ENCODE measurements at regions not wholly inside any gene's neighbourhood (a gene's known extent, or its start where the extent isn't known, plus 50 kb on each side); places are given as distances from the start of the nearest gene placed in this dataset.

- TF ChIP-seq CTCF (IDR thresholded peaks at IDR 0.05; ENCODE audit: poor library complexity) (no peak), EZH2 (IDR thresholded peaks at IDR 0.05; ENCODE audit: borderline replicate concordance) (no peak), EZH2phosphoT487 (IDR thresholded peaks at IDR 0.05; ENCODE audit: low read depth, severe bottlenecking, unreplicated experiment) (no peak)
Measured at GRCh38 chr12:59004456-59004855, 84.2 kb upstream of the LRIG3 start.

Measured in hepatocyte (in vitro differentiated cells).